ENCODE measurements at regions not wholly inside any gene's neighbourhood (a gene's known extent, or its start where the extent isn't known, plus 50 kb on each side); places are given as distances from the start of the nearest gene placed in this dataset.

- Histone ChIP-seq H3K4me3 (ENCODE audit: control insufficient read depth in 1 of 7, extremely low read depth in 1 of 7, insufficient read depth in 4 of 7, low read depth in 2 of 7, low read length in 6 of 7) (no peak overlapping the region), H3K4me1 (ENCODE audit: control extremely low read depth in 1 of 4, control insufficient read depth in 4 of 4, insufficient read depth in 4 of 4, low read length in 3 of 4) (peaks cover 0 to 6% (median 5%) of the 10 kb centered on the region in 4 experiments), H3K9me3 (ENCODE audit: control extremely low read depth in 1 of 5, control insufficient read depth in 4 of 5, insufficient read depth in 2 of 5, low read depth in 1 of 5, low read length in 4 of 5) (peaks cover 0 to 11% (median 4%) of the 10 kb centered on the region in 5 experiments), H3K27me3 (replicated peaks in 2 of 5; ENCODE audit: control insufficient read depth in 4 of 5, insufficient read depth in 5 of 5, low read length in 4 of 5) (no peaks in the 10 kb centered on the region), H3K27ac (ENCODE audit: insufficient read depth in 1 of 2, low read depth in 1 of 2, low read length in 2 of 2, poor library complexity in 1 of 2, severe bottlenecking in 2 of 2) (no peak overlapping the region), H3K36me3 (ENCODE audit: control insufficient read depth in 4 of 4, insufficient read depth in 4 of 4, low read length in 3 of 4) (no peaks in the 10 kb centered on the region)
- WGBS (ENCODE audit: insufficient coverage), result 59% methylated on average over 8 of the region's 10 CpGs
- peak in 2 of 3 donors; percentile 12 to 36 for DNase-seq
- POLR2A ChIA-PET, result interaction anchor here (0.6 kb wide), 1 partner anchor 89 kb away, joined by 3 read pairs; no protein-coding TSS in a partner anchor
- CTCF ChIA-PET, result interaction anchor here (0.6 to 1.4 kb wide), 3 partner anchors 10 to 693 kb away, joined by 3 to 4 read pairs (median 3); no protein-coding TSS in a partner anchor
Observed at GRCh38 chr5:170444969-170445505, 55.9 kb upstream of the KCNMB1 start.

- H3K4me3 ChIP-seq (ENCODE audit: control insufficient read depth in 1 of 7, extremely low read depth in 1 of 7, insufficient read depth in 4 of 7, low read depth in 2 of 7, low read length in 6 of 7), result no peak overlapping the region
- peaks cover 0 to 11% (median 4%) of the 10 kb centered on the region in 5 experiments for H3K9me3 ChIP-seq (ENCODE audit: control extremely low read depth in 1 of 5, control insufficient read depth in 4 of 5, insufficient read depth in 2 of 5, low read depth in 1 of 5, low read length in 4 of 5)
- no peaks in the 10 kb centered on the region for H3K27me3 ChIP-seq (replicated peaks in 2 of 5; ENCODE audit: control insufficient read depth in 4 of 5, insufficient read depth in 5 of 5, low read length in 4 of 5)
- H3K36me3 ChIP-seq (ENCODE audit: control insufficient read depth in 4 of 4, insufficient read depth in 4 of 4, low read length in 3 of 4), result no peaks in the 10 kb centered on the region
- no peak for DNase-seq
- H3K4me1 ChIP-seq (ENCODE audit: control extremely low read depth in 1 of 4, control insufficient read depth in 4 of 4, insufficient read depth in 4 of 4, low read length in 3 of 4), result peaks cover 0 to 6% (median 5%) of the 10 kb centered on the region in 4 experiments
- POLR2A ChIA-PET, result interaction anchor here (0.7 kb wide), 1 partner anchor 30 kb away, joined by 5 read pairs; no protein-coding TSS in a partner anchor
- WGBS (ENCODE audit: insufficient coverage), result over 99% methylated on average over 6 of the region's 7 CpGs
- CTCF ChIA-PET, result interaction anchor here (0.6 to 1.4 kb wide), 3 partner anchors 9 to 162 kb away, joined by 3 read pairs; no protein-coding TSS in a partner anchor
- no peak overlapping the region for H3K27ac ChIP-seq (ENCODE audit: insufficient read depth in 1 of 2, low read depth in 1 of 2, low read length in 2 of 2, poor library complexity in 1 of 2, severe bottlenecking in 2 of 2)
Observed at GRCh38 chr5:170444181-170444580, 55.0 kb upstream of the KCNMB1 start.

- POLR2A ChIA-PET, result no interaction called here
- WGBS (ENCODE audit: insufficient coverage), result 92% methylated on average over 1 of the region's 2 CpGs
- Histone ChIP-seq H3K36me3 (ENCODE audit: control insufficient read depth in 4 of 4, insufficient read depth in 4 of 4, low read length in 3 of 4) (no peaks in the 10 kb centered on the region), H3K4me3 (ENCODE audit: control insufficient read depth in 1 of 7, extremely low read depth in 1 of 7, insufficient read depth in 4 of 7, low read depth in 2 of 7, low read length in 6 of 7) (no peak overlapping the region), H3K27me3 (replicated peaks in 2 of 5; ENCODE audit: control insufficient read depth in 4 of 5, insufficient read depth in 5 of 5, low read length in 4 of 5) (peaks cover 0 to 2% (median 0%) of the 10 kb centered on the region in 5 experiments), H3K27ac (ENCODE audit: insufficient read depth in 1 of 2, low read depth in 1 of 2, low read length in 2 of 2, poor library complexity in 1 of 2, severe bottlenecking in 2 of 2) (no peak overlapping the region), H3K9me3 (ENCODE audit: control extremely low read depth in 1 of 5, control insufficient read depth in 4 of 5, insufficient read depth in 2 of 5, low read depth in 1 of 5, low read length in 4 of 5) (peaks cover 0 to 11% (median 4%) of the 10 kb centered on the region in 5 experiments), H3K4me1 (ENCODE audit: control extremely low read depth in 1 of 4, control insufficient read depth in 4 of 4, insufficient read depth in 4 of 4, low read length in 3 of 4) (peaks cover 0 to 6% (median 5%) of the 10 kb centered on the region in 4 experiments)
- CTCF ChIA-PET, result interaction anchor here (0.6 to 1.5 kb wide), 4 partner anchors 9 to 162 kb away, joined by 3 read pairs; no protein-coding TSS in a partner anchor
- DNase-seq, result no peak
Observed at GRCh38 chr5:170443624-170444023, 54.5 kb upstream of the KCNMB1 start.

- ChIA-PET POLR2A (no interaction called here), CTCF (interaction anchor here (1.4 to 1.5 kb wide), 2 partner anchors 14 to 17 kb away, joined by 3 read pairs; no protein-coding TSS in a partner anchor)
- DNase-seq, result no peak
- Histone ChIP-seq H3K4me3 (ENCODE audit: control insufficient read depth in 1 of 7, extremely low read depth in 1 of 7, insufficient read depth in 4 of 7, low read depth in 2 of 7, low read length in 6 of 7) (no peak overlapping the region), H3K27me3 (replicated peaks in 2 of 5; ENCODE audit: control insufficient read depth in 4 of 5, insufficient read depth in 5 of 5, low read length in 4 of 5) (peaks cover 0 to 2% (median 0%) of the 10 kb centered on the region in 5 experiments), H3K4me1 (ENCODE audit: control extremely low read depth in 1 of 4, control insufficient read depth in 4 of 4, insufficient read depth in 4 of 4, low read length in 3 of 4) (peaks cover 0 to 6% (median 5%) of the 10 kb centered on the region in 4 experiments), H3K9me3 (ENCODE audit: control extremely low read depth in 1 of 5, control insufficient read depth in 4 of 5, insufficient read depth in 2 of 5, low read depth in 1 of 5, low read length in 4 of 5) (peaks cover 0 to 9% (median 4%) of the 10 kb centered on the region in 5 experiments), H3K36me3 (ENCODE audit: control insufficient read depth in 4 of 4, insufficient read depth in 4 of 4, low read length in 3 of 4) (no peaks in the 10 kb centered on the region), H3K27ac (ENCODE audit: insufficient read depth in 1 of 2, low read depth in 1 of 2, low read length in 2 of 2, poor library complexity in 1 of 2, severe bottlenecking in 2 of 2) (no peak overlapping the region)
- 80% methylated on average over 5 of the region's 5 CpGs for WGBS (ENCODE audit: insufficient coverage)
Observed at GRCh38 chr5:170442921-170443320, 53.8 kb upstream of the KCNMB1 start.

- Histone ChIP-seq H3K36me3 (ENCODE audit: control insufficient read depth in 4 of 4, insufficient read depth in 4 of 4, low read length in 3 of 4) (no peaks in the 10 kb centered on the region), H3K27me3 (replicated peaks in 2 of 5; ENCODE audit: control insufficient read depth in 4 of 5, insufficient read depth in 5 of 5, low read length in 4 of 5) (peaks cover 0 to 2% (median 0%) of the 10 kb centered on the region in 5 experiments), H3K4me1 (ENCODE audit: control extremely low read depth in 1 of 4, control insufficient read depth in 4 of 4, insufficient read depth in 4 of 4, low read length in 3 of 4) (peaks cover 0 to 6% (median 5%) of the 10 kb centered on the region in 4 experiments), H3K4me3 (ENCODE audit: control insufficient read depth in 1 of 7, extremely low read depth in 1 of 7, insufficient read depth in 4 of 7, low read depth in 2 of 7, low read length in 6 of 7) (no peak overlapping the region), H3K27ac (ENCODE audit: insufficient read depth in 1 of 2, low read depth in 1 of 2, low read length in 2 of 2, poor library complexity in 1 of 2, severe bottlenecking in 2 of 2) (no peak overlapping the region), H3K9me3 (ENCODE audit: control extremely low read depth in 1 of 5, control insufficient read depth in 4 of 5, insufficient read depth in 2 of 5, low read depth in 1 of 5, low read length in 4 of 5) (peaks cover 0 to 6% (median 4%) of the 10 kb centered on the region in 5 experiments)
- ChIA-PET POLR2A (no interaction called here), CTCF (interaction anchor here (1.0 to 1.5 kb wide), 5 partner anchors 9 to 342 kb away, joined by 3 to 4 read pairs (median 3); no protein-coding TSS in a partner anchor)
- WGBS (ENCODE audit: insufficient coverage), result 100% methylated on average over 3 of the region's 5 CpGs
- DNase-seq, result no peak
Observed at GRCh38 chr5:170442391-170442790, 53.2 kb upstream of the KCNMB1 start.

- Histone ChIP-seq H3K4me3 (ENCODE audit: control insufficient read depth in 1 of 7, extremely low read depth in 1 of 7, insufficient read depth in 4 of 7, low read depth in 2 of 7, low read length in 6 of 7) (no peak overlapping the region), H3K27ac (ENCODE audit: insufficient read depth in 1 of 2, low read depth in 1 of 2, low read length in 2 of 2, poor library complexity in 1 of 2, severe bottlenecking in 2 of 2) (no peak overlapping the region), H3K9me3 (ENCODE audit: control extremely low read depth in 1 of 5, control insufficient read depth in 4 of 5, insufficient read depth in 2 of 5, low read depth in 1 of 5, low read length in 4 of 5) (no peaks in the 10 kb centered on the region), H3K36me3 (ENCODE audit: control insufficient read depth in 4 of 4, insufficient read depth in 4 of 4, low read length in 3 of 4) (no peaks in the 10 kb centered on the region), H3K4me1 (ENCODE audit: control extremely low read depth in 1 of 4, control insufficient read depth in 4 of 4, insufficient read depth in 4 of 4, low read length in 3 of 4) (peaks cover 0 to 6% (median 5%) of the 10 kb centered on the region in 4 experiments), H3K27me3 (replicated peaks in 2 of 5; ENCODE audit: control insufficient read depth in 4 of 5, insufficient read depth in 5 of 5, low read length in 4 of 5) (peaks cover 0 to 6% (median 0%) of the 10 kb centered on the region in 5 experiments)
- DNase-seq, result no peak
- WGBS (ENCODE audit: insufficient coverage), result 98% methylated on average over 10 of the region's 10 CpGs
- CTCF ChIA-PET, result interaction anchor here (1.0 to 1.5 kb wide), 4 partner anchors 8 to 341 kb away, joined by 3 to 6 read pairs (median 4); no protein-coding TSS in a partner anchor
- POLR2A ChIA-PET, result no interaction called here
Observed at GRCh38 chr5:170441393-170441784, 52.2 kb upstream of the KCNMB1 start.

Measured in common myeloid progenitor, CD34-positive (primary cell).